Mesothelial cell of epicardium (in vitro differentiated cells): ENCODE measurements at regions not wholly inside any gene's neighbourhood (a gene's known extent, or its start where the extent isn't known, plus 50 kb on each side); places are given as distances from the start of the nearest gene placed in this dataset.
"Not testable (repeated sequence)": the region's sequence is repeated elsewhere in the genome, so short reads cannot be mapped to it uniquely, and the experiment has no call there.

Experiments
- DNase-seq, 2 experiments: peaks; one replicate each; pipeline ENCODE4 v3.0.0; 2021; ENCODE audit warnings: low spot score in 2 of 2; ENCODE audit not compliant: unreplicated experiment in 2 of 2
- H3K27ac Mint-ChIP-seq: 2 replicates; pipeline ENCODE4 v1.8.0; 2021; ENCODE audit warnings: mixed read lengths
- H3K27me3 Mint-ChIP-seq: 2 replicates; pipeline ENCODE4 v1.8.0; 2021; ENCODE audit warnings: low read depth, mixed read lengths
- H3K36me3 Mint-ChIP-seq: 2 replicates; pipeline ENCODE4 v1.8.0; 2021; ENCODE audit warnings: mixed read lengths
- H3K4me1 Mint-ChIP-seq: 2 replicates; pipeline ENCODE4 v1.8.0; 2021; ENCODE audit warnings: mixed read lengths
- H3K4me3 Mint-ChIP-seq: 2 replicates; pipeline ENCODE4 v1.8.0; 2021; ENCODE audit warnings: mild to moderate bottlenecking, moderate library complexity, mixed read lengths
- H3K9me3 Mint-ChIP-seq: 2 replicates; pipeline ENCODE4 v1.8.0; 2021; ENCODE audit warnings: mixed read lengths
- TF ChIP-seq, protein P1 (sequence below): fragments of 200-600 bp; sonication (generic); IDR thresholded peaks from one replicate; pipeline ENCODE4 v1.5.0; 2021; ENCODE audit warnings: antibody characterized with exemption; ENCODE audit not compliant: unreplicated experiment

DNA sequence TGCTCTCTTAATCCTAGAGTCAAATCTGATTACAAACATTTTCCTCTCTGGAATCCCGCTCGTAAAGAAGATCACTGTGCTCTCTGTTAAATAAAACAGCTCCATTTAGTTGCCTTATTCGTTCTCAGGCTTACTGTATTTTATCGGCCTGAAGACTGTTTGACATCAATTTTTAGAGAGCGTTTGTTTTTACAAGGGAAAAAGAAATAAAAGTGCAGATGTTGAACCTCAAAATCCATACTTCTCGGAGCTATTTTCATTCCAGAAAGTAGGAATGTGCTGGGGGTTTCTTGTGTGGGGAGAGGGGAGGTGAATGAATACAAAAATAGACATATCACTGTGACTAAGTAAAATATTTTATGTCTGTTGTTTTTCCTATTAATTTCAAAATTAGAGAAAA lies 140.1 kb downstream of the ARRDC4 start:
- H3K36me3 Mint-ChIP-seq, H3K4me3 Mint-ChIP-seq, H3K4me1 Mint-ChIP-seq, H3K27ac Mint-ChIP-seq, DNase-seq, H3K9me3 Mint-ChIP-seq: not testable (repeated sequence)
- H3K27me3 Mint-ChIP-seq: peaks cover 27% of the 10 kb centered on the region

DNA sequence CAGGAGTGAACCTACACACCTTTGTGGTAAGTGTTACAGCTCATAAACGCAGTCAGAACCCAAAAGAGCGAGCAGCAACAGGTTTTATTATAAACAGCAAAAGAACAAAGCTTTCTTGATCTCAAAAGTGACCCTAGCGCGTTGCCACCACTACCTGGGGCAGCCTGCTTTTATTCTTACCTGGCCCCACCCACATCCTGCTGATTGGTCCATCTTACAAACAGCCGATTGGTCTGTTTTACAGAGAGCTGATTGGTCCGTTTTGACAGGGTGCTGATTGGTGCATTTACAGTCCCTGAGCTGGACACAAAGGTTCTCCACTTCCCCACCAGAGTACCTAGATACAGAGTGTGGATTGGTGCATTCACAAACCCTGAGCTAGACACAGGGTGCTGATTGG lies 143.1 kb downstream of the ARRDC4 start:
- Mint-ChIP-seq H3K4me1 (peaks cover 8% of the 10 kb centered on the region), H3K27me3 (peaks cover 39% of the 10 kb centered on the region), H3K27ac (no peak overlapping the region), H3K4me3 (no peak overlapping the region), H3K36me3 (no peaks in the 10 kb centered on the region), H3K9me3 (no peaks in the 10 kb centered on the region)
- DNase-seq: no peak
- TF ChIP-seq, protein P1, sequence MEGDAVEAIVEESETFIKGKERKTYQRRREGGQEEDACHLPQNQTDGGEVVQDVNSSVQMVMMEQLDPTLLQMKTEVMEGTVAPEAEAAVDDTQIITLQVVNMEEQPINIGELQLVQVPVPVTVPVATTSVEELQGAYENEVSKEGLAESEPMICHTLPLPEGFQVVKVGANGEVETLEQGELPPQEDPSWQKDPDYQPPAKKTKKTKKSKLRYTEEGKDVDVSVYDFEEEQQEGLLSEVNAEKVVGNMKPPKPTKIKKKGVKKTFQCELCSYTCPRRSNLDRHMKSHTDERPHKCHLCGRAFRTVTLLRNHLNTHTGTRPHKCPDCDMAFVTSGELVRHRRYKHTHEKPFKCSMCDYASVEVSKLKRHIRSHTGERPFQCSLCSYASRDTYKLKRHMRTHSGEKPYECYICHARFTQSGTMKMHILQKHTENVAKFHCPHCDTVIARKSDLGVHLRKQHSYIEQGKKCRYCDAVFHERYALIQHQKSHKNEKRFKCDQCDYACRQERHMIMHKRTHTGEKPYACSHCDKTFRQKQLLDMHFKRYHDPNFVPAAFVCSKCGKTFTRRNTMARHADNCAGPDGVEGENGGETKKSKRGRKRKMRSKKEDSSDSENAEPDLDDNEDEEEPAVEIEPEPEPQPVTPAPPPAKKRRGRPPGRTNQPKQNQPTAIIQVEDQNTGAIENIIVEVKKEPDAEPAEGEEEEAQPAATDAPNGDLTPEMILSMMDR: no peak

DNA sequence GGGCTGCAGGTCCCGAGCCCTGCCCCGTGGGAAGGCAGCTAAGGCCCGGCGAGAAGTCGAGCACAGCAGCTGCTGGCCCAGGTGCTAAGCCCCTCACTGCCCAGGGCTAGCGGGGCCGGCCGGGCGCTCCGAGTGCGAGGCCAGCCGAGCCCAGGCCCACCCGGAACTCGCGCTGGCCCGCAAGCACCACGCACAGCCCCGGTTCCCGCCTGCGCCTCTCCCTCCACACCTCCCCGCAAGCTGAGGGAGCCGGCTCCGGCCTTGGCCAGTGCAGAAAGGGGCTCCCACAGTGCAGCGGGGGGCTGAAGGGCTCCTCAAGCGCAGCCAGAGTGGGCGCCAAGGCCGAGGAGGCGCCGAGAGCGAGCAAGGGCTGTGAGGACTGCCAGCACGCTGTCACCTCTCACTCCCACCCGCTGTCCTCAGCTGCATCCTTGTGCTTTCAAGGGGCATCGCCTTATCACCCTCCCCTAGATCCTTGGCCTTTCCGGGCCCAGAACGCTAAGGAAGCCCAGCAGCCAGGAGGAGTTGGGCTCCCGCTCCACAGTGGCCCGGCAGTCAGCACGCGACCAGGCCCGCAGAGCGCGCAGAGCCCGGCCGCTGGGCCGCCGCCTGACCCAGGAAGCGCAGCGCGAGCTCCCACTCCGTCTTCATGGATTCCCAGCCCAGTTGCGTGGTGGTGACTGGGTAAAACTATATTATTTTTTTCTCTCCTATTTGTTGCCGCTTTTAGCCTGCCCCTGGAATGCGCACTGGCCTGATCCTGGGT lies 144.1 kb downstream of the ARRDC4 start:
- H3K4me3 Mint-ChIP-seq, DNase-seq, H3K27ac Mint-ChIP-seq, H3K4me1 Mint-ChIP-seq, H3K36me3 Mint-ChIP-seq, H3K9me3 Mint-ChIP-seq: not testable (repeated sequence)
- peaks cover 49% of the 10 kb centered on the region for H3K27me3 Mint-ChIP-seq

DNA sequence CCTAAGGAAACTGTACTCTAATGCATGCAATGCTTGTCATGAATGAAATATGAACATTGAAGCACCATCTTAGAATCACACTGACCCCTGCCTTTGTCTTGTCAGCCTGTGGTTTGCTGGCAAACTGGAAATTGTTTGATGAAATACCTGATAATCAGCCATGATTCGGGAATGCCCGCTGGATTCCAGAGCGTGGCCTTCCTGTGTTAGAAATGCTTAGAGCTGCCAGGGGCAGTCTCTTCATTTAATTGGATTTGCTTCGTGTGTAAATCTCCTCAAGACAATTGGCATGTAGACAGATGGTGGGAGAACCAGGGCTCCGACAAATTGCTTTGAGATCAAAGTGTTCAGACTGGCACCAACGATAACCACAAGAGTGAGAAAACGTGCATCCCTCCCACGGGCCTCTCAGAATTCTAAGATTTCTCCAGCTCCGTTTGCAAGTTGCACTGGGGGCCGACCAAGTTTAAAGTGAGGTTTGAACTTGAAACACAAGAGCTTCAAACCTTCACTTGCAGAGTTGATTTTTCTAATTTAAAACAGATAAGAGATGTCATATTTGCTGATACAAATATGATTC lies 146.2 kb downstream of the ARRDC4 start:
- DNase-seq, H3K9me3 Mint-ChIP-seq: not testable (repeated sequence)

DNA sequence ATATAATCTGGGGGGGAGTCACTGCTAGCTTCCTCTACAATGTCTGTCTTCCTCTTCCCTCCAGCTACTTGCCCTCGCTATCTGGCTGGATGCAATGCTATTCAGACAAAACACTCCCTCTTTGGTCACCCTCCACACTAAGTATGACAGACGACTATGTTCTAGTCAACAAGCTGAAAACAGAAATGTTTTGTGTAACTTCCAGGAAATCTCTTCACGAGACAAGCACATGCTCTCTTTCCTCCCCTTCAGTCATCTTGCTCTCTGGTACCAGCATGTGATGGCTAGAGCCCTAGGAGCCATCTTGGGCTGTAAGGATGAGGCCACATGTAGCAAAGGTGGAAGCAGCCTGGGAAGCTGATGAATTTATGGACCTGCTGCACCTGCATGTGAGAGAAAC lies 151.3 kb downstream of the ARRDC4 start:
- Mint-ChIP-seq H3K4me3 (no peak overlapping the region), H3K36me3 (no peaks in the 10 kb centered on the region), H3K27ac (no peak overlapping the region), H3K27me3 (peaks cover 52% of the 10 kb centered on the region), H3K4me1 (peaks cover under 1% of the 10 kb centered on the region), H3K9me3 (no peaks in the 10 kb centered on the region)
- TF ChIP-seq, protein P1: no peak
- no peak for DNase-seq

More for the DNA sequence above, 146.2 kb downstream of the ARRDC4 start:
- H3K27ac Mint-ChIP-seq: peak overlapping the region; percentile 25
- not testable (repeated sequence) for H3K36me3 Mint-ChIP-seq, H3K4me1 Mint-ChIP-seq, H3K4me3 Mint-ChIP-seq
- H3K27me3 Mint-ChIP-seq: peaks cover 49% of the 10 kb centered on the region

DNA sequence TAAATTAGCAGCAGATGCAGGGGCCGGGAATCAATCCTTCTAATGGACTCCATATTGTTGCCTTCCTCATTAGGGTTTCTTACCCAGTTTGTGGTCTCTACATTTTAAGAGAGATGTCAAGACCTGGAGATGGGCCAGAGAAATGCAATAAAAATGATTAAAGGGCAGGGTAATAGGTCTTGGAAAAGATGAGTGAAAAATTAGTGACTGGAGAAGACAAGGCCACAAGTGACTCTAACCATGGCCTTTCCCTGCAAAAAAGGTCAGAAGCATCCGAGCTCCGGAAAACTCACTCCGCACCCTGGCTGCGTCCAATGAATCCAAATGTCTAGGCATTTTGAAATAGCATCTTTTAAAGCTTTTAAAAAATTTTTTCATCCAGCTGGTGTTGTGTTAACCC lies 152.8 kb downstream of the ARRDC4 start:
- H3K4me3 Mint-ChIP-seq: no peak overlapping the region
- peaks cover 43% of the 10 kb centered on the region for H3K27me3 Mint-ChIP-seq

DNA sequence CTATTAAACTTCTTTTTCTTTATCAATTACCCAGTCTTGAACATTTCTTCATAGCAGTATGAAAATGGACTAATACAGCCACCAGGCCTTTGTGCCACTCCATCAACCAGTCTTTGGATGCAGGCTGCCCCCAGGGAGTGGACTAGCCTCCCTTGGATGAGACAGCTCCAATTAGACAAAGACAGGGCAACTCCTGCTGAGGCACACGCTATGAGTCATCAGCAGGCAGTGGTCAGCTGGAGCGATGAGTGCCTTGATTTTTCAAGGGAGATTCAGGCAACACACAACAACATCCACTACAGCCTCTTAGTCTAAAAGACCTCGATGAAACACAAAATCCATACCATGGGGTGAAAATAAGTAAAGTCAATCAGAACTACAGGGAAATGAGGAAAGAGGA lies 160.1 kb downstream of the ARRDC4 start:
- Mint-ChIP-seq H3K9me3 (no peaks in the 10 kb centered on the region), H3K27ac (no peak overlapping the region), H3K4me1 (peaks cover 11% of the 10 kb centered on the region), H3K4me3 (no peak overlapping the region), H3K36me3 (no peaks in the 10 kb centered on the region), H3K27me3 (peaks cover 15% of the 10 kb centered on the region)
- TF ChIP-seq, protein P1: no peak
- DNase-seq: no peak

More for the DNA sequence above, 152.8 kb downstream of the ARRDC4 start:
- H3K27ac Mint-ChIP-seq: no peak overlapping the region
- H3K9me3 Mint-ChIP-seq: no peaks in the 10 kb centered on the region
- H3K4me1 Mint-ChIP-seq: no peaks in the 10 kb centered on the region
- DNase-seq: no peak
- TF ChIP-seq, protein P1: no peak
- no peaks in the 10 kb centered on the region for H3K36me3 Mint-ChIP-seq
